K562 (cell line): ENCODE measurements at regions not wholly inside any gene's neighbourhood (a gene's known extent, or its start where the extent isn't known, plus 50 kb on each side); places are given as distances from the start of the nearest gene placed in this dataset.

ENCODE experiments used
- ATAC-seq: fragments of 200-7000 bp; cut with Tn5 transposase; 3 replicates; pipeline ENCODE4 v1.9.1; 2020; ENCODE audit warnings: moderate library complexity
- BruUV-seq: library from RNA; stranded (reverse); fragments of 400-500 nt; replicated peaks from 2 replicates; lab custom pipeline; 2021; lab: Mats Ljungman, UMichigan
- CTCF ChIA-PET: fragments of 300-600 bp; formaldehyde crosslinking; extraction: SDS; loops from one replicate; lab custom pipeline; 2021; ENCODE audit warnings: low intra/inter-chr PET ratio; lab: Yijun Ruan, JAX
- POLR2A ChIA-PET: fragments of 300-600, 350-650 bp; sonication (Branson Sonifier 250); formaldehyde crosslinking; extraction: SDS; loops from one replicate; lab custom pipeline; 2021; ENCODE audit warnings: antibody characterized with exemption, inconsistent platforms; lab: Yijun Ruan, JAX
- DNase-seq, 4 experiments: peaks; one replicate each; pipeline versions ENCODE4 v3.0.0 to v3.0.0-alpha.2; 2011 to 2018; ENCODE audit warnings: low spot score in 3 of 4, mixed read lengths in 3 of 4; ENCODE audit errors: extremely low read depth in 1 of 4
- FAIRE-seq: peaks from 2 replicates; lab custom pipeline; 2011; peaks lifted over from hg19 to GRCh38; lab: Jason Lieb, UNC
- H2AFZ ChIP-seq: 2 replicates; pipeline ENCODE4 v1.6.0; 2011; ENCODE audit warnings: low read depth, low read length, control low read depth, inconsistent platforms
- H3K27ac ChIP-seq: fragments of 200-600 bp; 3 replicates; pipeline ENCODE4 v1.8.0; 2011; ENCODE audit warnings: low read depth, mild to moderate bottlenecking, control low read depth, inconsistent platforms, low read length, moderate library complexity, mixed read lengths; ENCODE audit errors: extremely low read depth
- H3K27me3 ChIP-seq, 2 experiments: fragments of 300-600 bp in 1 of 2; 2 replicates in 1 of 2; 3 replicates in 1 of 2; pipeline versions ENCODE4 v1.6.0 to v1.8.0; 2011; ENCODE audit warnings: inconsistent platforms in 2 of 2, low read length in 2 of 2, mild to moderate bottlenecking in 1 of 2, mixed read lengths in 1 of 2, moderate library complexity in 1 of 2; ENCODE audit not compliant: control insufficient read depth in 2 of 2, insufficient read depth in 2 of 2
- H3K36me3 ChIP-seq: fragments of 300-600 bp; 3 replicates; pipeline ENCODE4 v1.8.0; 2011; ENCODE audit warnings: mild to moderate bottlenecking, low read length, inconsistent platforms; ENCODE audit not compliant: control insufficient read depth, insufficient read depth
- H3K4me1 ChIP-seq, 2 experiments: fragments of 200-600 bp in 1 of 2; replicated peaks in 1 of 2; 2 replicates in 1 of 2; 3 replicates in 1 of 2; pipeline versions ENCODE4 v1.5.1 to v1.8.0; 2011; ENCODE audit warnings: inconsistent platforms in 2 of 2, low read length in 2 of 2, mild to moderate bottlenecking in 1 of 2, mixed read lengths in 1 of 2, moderate library complexity in 1 of 2; ENCODE audit not compliant: control insufficient read depth in 2 of 2, insufficient read depth in 2 of 2
- H3K4me2 ChIP-seq: 2 replicates; pipeline ENCODE4 v1.6.1; 2011; ENCODE audit warnings: low read length, control low read depth, inconsistent platforms, mixed read lengths; ENCODE audit not compliant: insufficient read depth
- H3K4me3 ChIP-seq: fragments of 200-600 bp; sonication (generic), shearing (Covaris generic); 2 replicates; pipeline ENCODE4 v1.5.1; 2016; ENCODE audit warnings: control low read depth, inconsistent platforms
- H3K79me2 ChIP-seq: fragments of 200-600 bp; 3 replicates; pipeline ENCODE4 v1.8.0; 2011; ENCODE audit warnings: low read length, inconsistent platforms; ENCODE audit not compliant: control insufficient read depth, insufficient read depth
- H3K9ac ChIP-seq, 2 experiments: 2 replicates each; pipeline versions ENCODE4 v1.6.0 to v1.6.1; 2011; ENCODE audit warnings: low read depth in 2 of 2, low read length in 2 of 2, control low read depth in 1 of 2, inconsistent platforms in 1 of 2, mild to moderate bottlenecking in 1 of 2, mixed read lengths in 1 of 2; ENCODE audit not compliant: insufficient read depth in 1 of 2
- H3K9me1 ChIP-seq: one replicate; pipeline ENCODE4 v1.6.0; 2011; ENCODE audit warnings: inconsistent platforms, mild to moderate bottlenecking, low read length, moderate library complexity; ENCODE audit not compliant: control insufficient read depth, insufficient read depth
- H3K9me3 ChIP-seq: replicated peaks from 2 replicates; pipeline ENCODE4 v1.5.1; 2011; ENCODE audit warnings: low read depth, low read length, inconsistent platforms; ENCODE audit not compliant: control insufficient read depth, insufficient read depth
- H4K20me1 ChIP-seq: replicated peaks from 2 replicates; pipeline ENCODE4 v1.6.1; 2011; ENCODE audit warnings: low read length, inconsistent platforms, mixed read lengths; ENCODE audit not compliant: control insufficient read depth, insufficient read depth
- CBFA2T3 ChIP-seq: fragments of 450-650 bp; IDR thresholded peaks from 2 replicates; pipeline ENCODE4 v1.6.1; 2017
- EP300 ChIP-seq: IDR thresholded peaks from 2 replicates; pipeline ENCODE4 v1.6.1; 2012; ENCODE audit warnings: low read length, improper control_type of control experiment
- GATA2 ChIP-seq: sonication (generic); formaldehyde crosslinking; IDR thresholded peaks from 2 replicates; pipeline ENCODE4 v1.4.0; 2020; ENCODE audit warnings: mild to moderate bottlenecking, missing genetic modification reagents
- PHB2 ChIP-seq: fragments of 450-650 bp; IDR thresholded peaks from 2 replicates; pipeline ENCODE4 v1.6.1; 2017; ENCODE audit warnings: low read depth
- RCOR1 ChIP-seq, 2 experiments: IDR thresholded peaks; 2 replicates each; pipeline ENCODE4 v1.6.1; 2012; ENCODE audit warnings: low read depth in 2 of 2, low read length in 2 of 2, borderline replicate concordance in 1 of 2, improper control_type of control experiment in 1 of 2
- TCF3 ChIP-seq: sonication (generic); formaldehyde crosslinking; IDR thresholded peaks from 2 replicates; pipeline ENCODE4 v1.4.0; 2020; ENCODE audit warnings: mild to moderate bottlenecking, missing genetic modification reagents
- ZNF384 ChIP-seq: IDR thresholded peaks from 2 replicates; pipeline ENCODE4 v1.6.1; 2012; ENCODE audit warnings: low read depth, low read length, improper control_type of control experiment
- WGBS: fragments of 100-300 bp; shearing (Covaris generic); methylation state at CpG from one replicate; pipeline ENCODE4 v1.1.6; 2016; ENCODE audit warnings: low coverage, mixed read lengths; ENCODE audit not compliant: insufficient coverage; ENCODE audit errors: missing lambda C conversion rate; 5-methylcytosine and 5-hydroxymethylcytosine counted together
- in situ Hi-C: fragments of 300-500 bp; cut with MboI; formaldehyde crosslinking; loops from 4 replicates; pipeline ENCODE4 v1.15.0; 2018; ENCODE audit warnings: inconsistent platforms, mixed read lengths
- intact Hi-C: fragments of 100-400 bp; cut with micrococcal nuclease; formaldehyde crosslinking; loops from 2 replicates; pipeline ENCODE4 v1.14.2; 2022
- TF ChIP-seq, protein P1 (sequence below): fragments of 450-650 bp; IDR thresholded peaks from 2 replicates; pipeline ENCODE4 v1.6.1; 2018; ENCODE audit not compliant: partially characterized antibody
- TF ChIP-seq, protein P2 (sequence below): fragments of 250-450 bp; sonication (Bioruptor Pico); IDR thresholded peaks from 2 replicates; pipeline ENCODE4 v1.8.0; 2022; ENCODE audit warnings: inconsistent platforms
- TF ChIP-seq, protein P3 (sequence below): fragments of 250-450 bp; sonication (Bioruptor Pico); IDR thresholded peaks from 2 replicates; pipeline ENCODE4 v1.8.0; 2022; ENCODE audit warnings: inconsistent platforms, mild to moderate bottlenecking, moderate library complexity, borderline replicate concordance
- TF ChIP-seq, protein P4 (sequence below): fragments of 250-450 bp; sonication (Bioruptor Pico); IDR thresholded peaks from 2 replicates; pipeline ENCODE4 v1.5.0; 2021
- TF ChIP-seq, protein P5 (sequence below): fragments of 250-450 bp; sonication (Bioruptor Pico); IDR thresholded peaks from 2 replicates; pipeline ENCODE4 v1.8.0; 2021; ENCODE audit warnings: mild to moderate bottlenecking, moderate library complexity

DNA sequence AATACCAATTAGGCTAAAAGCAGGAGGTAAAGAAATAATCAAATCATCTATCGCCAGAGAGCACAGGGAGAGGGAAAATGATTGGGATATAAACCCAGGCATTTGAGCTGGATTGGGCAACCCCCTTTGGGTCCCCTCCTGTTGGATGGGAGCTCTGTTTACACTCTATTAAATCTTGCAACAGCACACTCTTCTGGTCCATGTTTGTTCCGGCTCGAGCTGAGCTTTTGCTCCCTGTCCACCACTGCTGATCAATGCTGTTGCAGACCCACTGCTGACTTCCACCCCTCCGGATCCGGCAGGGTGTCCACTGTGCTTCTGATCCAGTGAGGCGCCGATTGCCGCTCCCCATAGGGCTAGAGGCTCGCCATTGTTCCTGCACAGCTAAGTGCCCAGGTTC lies 493.8 kb downstream of the MATN1 start (continued):
- TF ChIP-seq, protein P1, sequence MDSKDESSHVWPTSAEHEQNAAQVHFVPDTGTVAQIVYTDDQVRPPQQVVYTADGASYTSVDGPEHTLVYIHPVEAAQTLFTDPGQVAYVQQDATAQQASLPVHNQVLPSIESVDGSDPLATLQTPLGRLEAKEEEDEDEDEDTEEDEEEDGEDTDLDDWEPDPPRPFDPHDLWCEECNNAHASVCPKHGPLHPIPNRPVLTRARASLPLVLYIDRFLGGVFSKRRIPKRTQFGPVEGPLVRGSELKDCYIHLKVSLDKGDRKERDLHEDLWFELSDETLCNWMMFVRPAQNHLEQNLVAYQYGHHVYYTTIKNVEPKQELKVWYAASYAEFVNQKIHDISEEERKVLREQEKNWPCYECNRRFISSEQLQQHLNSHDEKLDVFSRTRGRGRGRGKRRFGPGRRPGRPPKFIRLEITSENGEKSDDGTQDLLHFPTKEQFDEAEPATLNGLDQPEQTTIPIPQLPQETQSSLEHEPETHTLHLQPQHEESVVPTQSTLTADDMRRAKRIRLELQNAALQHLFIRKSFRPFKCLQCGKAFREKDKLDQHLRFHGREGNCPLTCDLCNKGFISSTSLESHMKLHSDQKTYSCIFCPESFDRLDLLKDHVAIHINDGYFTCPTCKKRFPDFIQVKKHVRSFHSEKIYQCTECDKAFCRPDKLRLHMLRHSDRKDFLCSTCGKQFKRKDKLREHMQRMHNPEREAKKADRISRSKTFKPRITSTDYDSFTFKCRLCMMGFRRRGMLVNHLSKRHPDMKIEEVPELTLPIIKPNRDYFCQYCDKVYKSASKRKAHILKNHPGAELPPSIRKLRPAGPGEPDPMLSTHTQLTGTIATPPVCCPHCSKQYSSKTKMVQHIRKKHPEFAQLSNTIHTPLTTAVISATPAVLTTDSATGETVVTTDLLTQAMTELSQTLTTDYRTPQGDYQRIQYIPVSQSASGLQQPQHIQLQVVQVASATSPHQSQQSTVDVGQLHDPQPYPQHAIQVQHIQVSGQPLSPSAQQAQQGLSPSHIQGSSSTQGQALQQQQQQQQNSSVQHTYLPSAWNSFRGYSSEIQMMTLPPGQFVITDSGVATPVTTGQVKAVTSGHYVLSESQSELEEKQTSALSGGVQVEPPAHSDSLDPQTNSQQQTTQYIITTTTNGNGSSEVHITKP: no peak
- TF ChIP-seq PHB2: no peak
- TF ChIP-seq, protein P2, sequence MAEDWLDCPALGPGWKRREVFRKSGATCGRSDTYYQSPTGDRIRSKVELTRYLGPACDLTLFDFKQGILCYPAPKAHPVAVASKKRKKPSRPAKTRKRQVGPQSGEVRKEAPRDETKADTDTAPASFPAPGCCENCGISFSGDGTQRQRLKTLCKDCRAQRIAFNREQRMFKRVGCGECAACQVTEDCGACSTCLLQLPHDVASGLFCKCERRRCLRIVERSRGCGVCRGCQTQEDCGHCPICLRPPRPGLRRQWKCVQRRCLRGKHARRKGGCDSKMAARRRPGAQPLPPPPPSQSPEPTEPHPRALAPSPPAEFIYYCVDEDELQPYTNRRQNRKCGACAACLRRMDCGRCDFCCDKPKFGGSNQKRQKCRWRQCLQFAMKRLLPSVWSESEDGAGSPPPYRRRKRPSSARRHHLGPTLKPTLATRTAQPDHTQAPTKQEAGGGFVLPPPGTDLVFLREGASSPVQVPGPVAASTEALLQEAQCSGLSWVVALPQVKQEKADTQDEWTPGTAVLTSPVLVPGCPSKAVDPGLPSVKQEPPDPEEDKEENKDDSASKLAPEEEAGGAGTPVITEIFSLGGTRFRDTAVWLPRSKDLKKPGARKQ: no peak

DNA sequence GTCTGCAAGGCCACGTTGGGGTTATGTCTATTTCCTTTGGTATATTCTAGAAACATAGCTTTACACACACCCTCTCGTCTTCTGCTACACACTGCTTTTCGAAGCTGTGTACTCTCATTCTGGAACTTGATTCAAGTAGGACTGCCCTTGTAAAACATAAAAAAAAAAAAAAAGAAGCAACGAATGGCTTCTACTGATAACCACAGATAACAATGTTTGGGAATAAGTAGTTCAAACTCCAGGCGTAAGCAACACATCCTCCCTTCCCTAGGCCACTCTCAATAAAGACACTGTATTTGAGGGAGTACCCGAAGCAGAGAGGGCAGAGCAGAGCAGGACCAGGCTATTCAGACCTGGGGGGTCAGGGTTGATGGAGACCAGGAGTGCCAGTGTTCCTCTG lies 496.7 kb downstream of the MATN1 start:
- ATAC-seq (peak; percentile 26; the same call in 2 of the 3 replicates), FAIRE-seq (no peak)
- BruUV-seq: no TSS peak
- TF ChIP-seq GATA2 (CRISPR knock-in tag) (peak; percentile 44), RCOR1 (IDR thresholded peaks at IDR 0.05; ENCODE audit: borderline replicate concordance in 1 of 2, low read depth in 2 of 2, low read length in 2 of 2) (0 out of 4 replicates have a peak, but pooled peaks of 1 of the 2 experiments have one; percentile 15), CBFA2T3 (peak; percentile 46; the same call in 1 of the 2 replicates), EP300 (peak; percentile 54; the same call in 1 of the 2 replicates), ZNF384 (peak; percentile 89), TCF3 (CRISPR knock-in tag) (peak; percentile 70)
- TF ChIP-seq, protein P3, sequence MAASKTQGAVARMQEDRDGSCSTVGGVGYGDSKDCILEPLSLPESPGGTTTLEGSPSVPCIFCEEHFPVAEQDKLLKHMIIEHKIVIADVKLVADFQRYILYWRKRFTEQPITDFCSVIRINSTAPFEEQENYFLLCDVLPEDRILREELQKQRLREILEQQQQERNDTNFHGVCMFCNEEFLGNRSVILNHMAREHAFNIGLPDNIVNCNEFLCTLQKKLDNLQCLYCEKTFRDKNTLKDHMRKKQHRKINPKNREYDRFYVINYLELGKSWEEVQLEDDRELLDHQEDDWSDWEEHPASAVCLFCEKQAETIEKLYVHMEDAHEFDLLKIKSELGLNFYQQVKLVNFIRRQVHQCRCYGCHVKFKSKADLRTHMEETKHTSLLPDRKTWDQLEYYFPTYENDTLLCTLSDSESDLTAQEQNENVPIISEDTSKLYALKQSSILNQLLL: no peak
- TF ChIP-seq, protein P4, sequence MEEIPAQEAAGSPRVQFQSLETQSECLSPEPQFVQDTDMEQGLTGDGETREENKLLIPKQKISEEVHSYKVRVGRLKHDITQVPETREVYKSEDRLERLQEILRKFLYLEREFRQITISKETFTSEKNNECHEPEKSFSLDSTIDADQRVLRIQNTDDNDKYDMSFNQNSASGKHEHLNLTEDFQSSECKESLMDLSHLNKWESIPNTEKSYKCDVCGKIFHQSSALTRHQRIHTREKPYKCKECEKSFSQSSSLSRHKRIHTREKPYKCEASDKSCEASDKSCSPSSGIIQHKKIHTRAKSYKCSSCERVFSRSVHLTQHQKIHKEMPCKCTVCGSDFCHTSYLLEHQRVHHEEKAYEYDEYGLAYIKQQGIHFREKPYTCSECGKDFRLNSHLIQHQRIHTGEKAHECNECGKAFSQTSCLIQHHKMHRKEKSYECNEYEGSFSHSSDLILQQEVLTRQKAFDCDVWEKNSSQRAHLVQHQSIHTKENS (CRISPR knock-in tag): no peak
- TF ChIP-seq, protein P5, sequence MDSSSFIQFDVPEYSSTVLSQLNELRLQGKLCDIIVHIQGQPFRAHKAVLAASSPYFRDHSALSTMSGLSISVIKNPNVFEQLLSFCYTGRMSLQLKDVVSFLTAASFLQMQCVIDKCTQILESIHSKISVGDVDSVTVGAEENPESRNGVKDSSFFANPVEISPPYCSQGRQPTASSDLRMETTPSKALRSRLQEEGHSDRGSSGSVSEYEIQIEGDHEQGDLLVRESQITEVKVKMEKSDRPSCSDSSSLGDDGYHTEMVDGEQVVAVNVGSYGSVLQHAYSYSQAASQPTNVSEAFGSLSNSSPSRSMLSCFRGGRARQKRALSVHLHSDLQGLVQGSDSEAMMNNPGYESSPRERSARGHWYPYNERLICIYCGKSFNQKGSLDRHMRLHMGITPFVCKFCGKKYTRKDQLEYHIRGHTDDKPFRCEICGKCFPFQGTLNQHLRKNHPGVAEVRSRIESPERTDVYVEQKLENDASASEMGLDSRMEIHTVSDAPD (CRISPR knock-in tag): no peak

More for the DNA sequence above, 496.7 kb downstream of the MATN1 start:
- Histone ChIP-seq H3K27ac (no peak overlapping the region), H3K4me3 (no peak overlapping the region), H3K9me3 (no peaks in the 10 kb centered on the region), H3K27me3 (peaks cover 2 to 31% of the 10 kb centered on the region in 2 experiments; a peak in 3 of 5 replicates), H3K36me3 (no peaks in the 10 kb centered on the region), H3K79me2 (no peaks in the 10 kb centered on the region), H3K4me1 (peaks cover 0 to 8% of the 10 kb centered on the region in 2 experiments; a peak in 3 of 5 replicates), H4K20me1 (no peaks in the 10 kb centered on the region), H2AFZ (no peak overlapping the region), H3K9me1 (no peaks in the 10 kb centered on the region), H3K4me2 (peak overlapping the region; percentile 57; the same call in 1 of the 2 replicates), H3K9ac (no peak overlapping the region)
- CTCF ChIA-PET: no interaction called here
- peak in 2 of 4 experiments; percentile 7 to 32 for DNase-seq
- 0% methylated on average over 6 of the region's 6 CpGs for WGBS
- POLR2A ChIA-PET: interaction anchor here (0.6 to 2.5 kb wide), 2 partner anchors 8 to 465 kb away, joined by 3 to 12 read pairs; no protein-coding TSS in a partner anchor
- intact Hi-C loops (no loop called here), in situ Hi-C loops (no loop called here)
